CD14-positive monocyte (primary cell): ENCODE measurements at regions not wholly inside any gene's neighbourhood (a gene's known extent, or its start where the extent isn't known, plus 50 kb on each side); places are given as distances from the start of the nearest gene placed in this dataset.

Experiments
- DNase-seq, 3 donors: peaks; one replicate each; pipeline ENCODE4 v3.0.0-alpha.2; 2011 to 2022
- H2AFZ ChIP-seq: 2 replicates; pipeline ENCODE4 v1.6.0; 2012; ENCODE audit warnings: mild to moderate bottlenecking, low read depth, low read length, inconsistent platforms; ENCODE audit not compliant: insufficient read depth, poor library complexity, severe bottlenecking
- H3K27ac ChIP-seq, 2 donors: 1 replicate in 1 of 2; 2 replicates in 1 of 2; pipeline ENCODE4 v1.5.1; 2012 to 2013; ENCODE audit warnings: low read length in 2 of 2, control low read depth in 1 of 2, inconsistent platforms in 1 of 2, low read depth in 1 of 2, mild to moderate bottlenecking in 1 of 2
- H3K27me3 ChIP-seq, 2 donors: one replicate each; pipeline versions ENCODE4 v1.6.0 to v1.6.1; 2011 to 2013; ENCODE audit warnings: low read length in 2 of 2; ENCODE audit not compliant: control insufficient read depth in 2 of 2, insufficient read depth in 2 of 2
- H3K36me3 ChIP-seq, 2 donors: replicated peaks in 1 of 2; 1 replicate in 1 of 2; 2 replicates in 1 of 2; pipeline versions ENCODE4 v1.5.1 to v1.6.1; 2012 to 2013; ENCODE audit warnings: low read length in 2 of 2, control low read depth in 1 of 2, inconsistent platforms in 1 of 2, mild to moderate bottlenecking in 1 of 2; ENCODE audit not compliant: insufficient read depth in 2 of 2, control insufficient read depth in 1 of 2
- H3K4me1 ChIP-seq, 2 donors: 1 replicate in 1 of 2; 2 replicates in 1 of 2; pipeline versions ENCODE4 v1.5.1 to v1.6.1; 2012 to 2013; ENCODE audit warnings: low read length in 2 of 2, control low read depth in 1 of 2, inconsistent platforms in 1 of 2, mild to moderate bottlenecking in 1 of 2, moderate library complexity in 1 of 2; ENCODE audit not compliant: insufficient read depth in 2 of 2, control insufficient read depth in 1 of 2
- H3K4me2 ChIP-seq: replicated peaks from 2 replicates; pipeline ENCODE3; 2012; ENCODE audit warnings: low read length, moderate library complexity, mild to moderate bottlenecking; ENCODE audit not compliant: poor library complexity, severe bottlenecking; ENCODE audit errors: extremely low read depth
- H3K4me3 ChIP-seq, 3 experiments: fragments of 200-600 bp in 1 of 3; sonication (generic) in 1 of 3; replicated peaks in 1 of 3; 1 replicate in 2 of 3; 2 replicates in 1 of 3; pipeline ENCODE4 v1.5.1; 2011 to 2013; ENCODE audit warnings: low read length in 3 of 3, mild to moderate bottlenecking in 3 of 3, control low read depth in 2 of 3, low read depth in 2 of 3, inconsistent platforms in 1 of 3, moderate library complexity in 1 of 3
- H3K79me2 ChIP-seq: 2 replicates; pipeline ENCODE4 v1.6.0; 2012; ENCODE audit warnings: mild to moderate bottlenecking, control low read depth, inconsistent platforms, low read length, moderate library complexity; ENCODE audit not compliant: insufficient read depth
- H3K9ac ChIP-seq: 2 replicates; pipeline ENCODE4 v1.6.0; 2017; ENCODE audit warnings: low read length, mild to moderate bottlenecking; ENCODE audit not compliant: insufficient read depth, poor library complexity, severe bottlenecking
- H3K9me3 ChIP-seq, 2 donors: replicated peaks in 1 of 2; 1 replicate in 1 of 2; 2 replicates in 1 of 2; pipeline versions ENCODE4 v1.5.1 to v1.6.1; 2012 to 2013; ENCODE audit warnings: low read length in 2 of 2, control low read depth in 1 of 2; ENCODE audit not compliant: control insufficient read depth in 1 of 2, insufficient read depth in 1 of 2
- H4K20me1 ChIP-seq: 2 replicates; pipeline ENCODE4 v1.6.0; 2012; ENCODE audit warnings: mild to moderate bottlenecking, low read length, control low read depth, moderate library complexity; ENCODE audit not compliant: insufficient read depth
- H3K27ac Mint-ChIP-seq, 7 donors: one replicate each; pipeline ENCODE4 v1.8.0; 2020; ENCODE audit warnings: mild to moderate bottlenecking in 7 of 7, mixed read lengths in 7 of 7, moderate library complexity in 6 of 7, inconsistent platforms in 2 of 7
- H3K27me3 Mint-ChIP-seq, 3 donors: one replicate each; pipeline ENCODE4 v1.8.0; 2021 to 2022; ENCODE audit warnings: low read depth in 3 of 3, mild to moderate bottlenecking in 3 of 3, mixed read lengths in 3 of 3, moderate library complexity in 3 of 3, inconsistent platforms in 1 of 3
- H3K36me3 Mint-ChIP-seq, 2 donors: one replicate each; pipeline ENCODE4 v1.8.0; 2020; ENCODE audit warnings: mixed read lengths in 2 of 2, inconsistent platforms in 1 of 2, mild to moderate bottlenecking in 1 of 2
- H3K4me1 Mint-ChIP-seq: one replicate; pipeline ENCODE4 v1.8.0; 2020; ENCODE audit warnings: mild to moderate bottlenecking, mixed read lengths
- H3K4me3 Mint-ChIP-seq, 2 donors: one replicate each; pipeline ENCODE4 v1.8.0; 2020; ENCODE audit warnings: mild to moderate bottlenecking in 2 of 2, mixed read lengths in 2 of 2, moderate library complexity in 1 of 2
- H3K9me3 Mint-ChIP-seq, 7 donors: one replicate each; pipeline ENCODE4 v1.8.0; 2020 to 2022; ENCODE audit warnings: mixed read lengths in 7 of 7, mild to moderate bottlenecking in 6 of 7, moderate library complexity in 6 of 7, inconsistent platforms in 2 of 7
- WGBS: methylation state at CpG from one replicate; pipeline ENCODE4 v1.1.5; 2013; ENCODE audit warnings: missing lambda C conversion rate; ENCODE audit not compliant: insufficient coverage; 5-methylcytosine and 5-hydroxymethylcytosine counted together
- intact Hi-C, 2 donors: fragments of 100-400 bp; cut with micrococcal nuclease; formaldehyde crosslinking; loops; one replicate each; pipeline versions ENCODE4 v1.15.0 to v1.15.1; 2023
- TF ChIP-seq, protein P1 (sequence below): fragments of 200-600 bp; IDR thresholded peaks from one replicate; pipeline ENCODE4 v1.8.0; 2022; ENCODE audit warnings: antibody characterized with exemption, mild to moderate bottlenecking

DNA sequence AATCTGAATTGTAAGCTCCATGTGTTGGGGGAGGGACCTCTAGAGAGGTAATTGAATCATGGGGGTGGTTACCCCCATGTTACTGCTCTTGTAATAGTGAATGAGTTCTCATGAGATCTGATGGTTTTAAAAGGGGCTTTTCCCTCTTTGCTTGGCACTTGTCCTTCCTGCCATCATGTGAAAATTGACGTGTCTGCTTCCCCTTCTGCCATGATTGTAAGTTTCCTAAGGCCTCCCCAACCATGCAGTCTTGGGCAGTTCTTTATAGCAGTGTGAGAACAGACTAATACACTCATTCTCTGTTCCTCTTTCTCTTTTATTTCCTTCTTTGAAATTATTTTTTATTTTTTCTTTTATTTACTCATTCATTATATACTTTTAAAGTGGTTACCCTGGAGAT lies 239.4 kb downstream of the CSNK2A3 start:
- WGBS: no CpG with 5 or more reads among the region's 1 CpG
- Histone ChIP-seq H3K36me3 (no peaks in the 10 kb centered on the region), H3K4me3 (no peak overlapping the region), H3K4me1 (no peaks in the 10 kb centered on the region), H3K4me2 (no peak overlapping the region), H3K27me3 (no peaks in the 10 kb centered on the region), H3K9ac (no peak overlapping the region), H3K9me3 (no peaks in the 10 kb centered on the region), H2AFZ (no peak overlapping the region), H4K20me1 (no peaks in the 10 kb centered on the region), H3K27ac (no peak overlapping the region), H3K79me2 (no peaks in the 10 kb centered on the region)
- peak in 2 of 3 donors; percentile 1 to 26 for DNase-seq
- intact Hi-C loops: no loop called here
- Mint-ChIP-seq H3K36me3 (no peaks in the 10 kb centered on the region), H3K9me3 (peaks cover 3 to 18% (median 10%) of the 10 kb centered on the region in 7 donors), H3K27me3 (peaks cover 0 to 6% (median 0%) of the 10 kb centered on the region in 3 donors), H3K4me3 (no peak overlapping the region), H3K27ac (no peak overlapping the region), H3K4me1 (no peaks in the 10 kb centered on the region)
- TF ChIP-seq, protein P1, sequence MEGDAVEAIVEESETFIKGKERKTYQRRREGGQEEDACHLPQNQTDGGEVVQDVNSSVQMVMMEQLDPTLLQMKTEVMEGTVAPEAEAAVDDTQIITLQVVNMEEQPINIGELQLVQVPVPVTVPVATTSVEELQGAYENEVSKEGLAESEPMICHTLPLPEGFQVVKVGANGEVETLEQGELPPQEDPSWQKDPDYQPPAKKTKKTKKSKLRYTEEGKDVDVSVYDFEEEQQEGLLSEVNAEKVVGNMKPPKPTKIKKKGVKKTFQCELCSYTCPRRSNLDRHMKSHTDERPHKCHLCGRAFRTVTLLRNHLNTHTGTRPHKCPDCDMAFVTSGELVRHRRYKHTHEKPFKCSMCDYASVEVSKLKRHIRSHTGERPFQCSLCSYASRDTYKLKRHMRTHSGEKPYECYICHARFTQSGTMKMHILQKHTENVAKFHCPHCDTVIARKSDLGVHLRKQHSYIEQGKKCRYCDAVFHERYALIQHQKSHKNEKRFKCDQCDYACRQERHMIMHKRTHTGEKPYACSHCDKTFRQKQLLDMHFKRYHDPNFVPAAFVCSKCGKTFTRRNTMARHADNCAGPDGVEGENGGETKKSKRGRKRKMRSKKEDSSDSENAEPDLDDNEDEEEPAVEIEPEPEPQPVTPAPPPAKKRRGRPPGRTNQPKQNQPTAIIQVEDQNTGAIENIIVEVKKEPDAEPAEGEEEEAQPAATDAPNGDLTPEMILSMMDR: no peak

DNA sequence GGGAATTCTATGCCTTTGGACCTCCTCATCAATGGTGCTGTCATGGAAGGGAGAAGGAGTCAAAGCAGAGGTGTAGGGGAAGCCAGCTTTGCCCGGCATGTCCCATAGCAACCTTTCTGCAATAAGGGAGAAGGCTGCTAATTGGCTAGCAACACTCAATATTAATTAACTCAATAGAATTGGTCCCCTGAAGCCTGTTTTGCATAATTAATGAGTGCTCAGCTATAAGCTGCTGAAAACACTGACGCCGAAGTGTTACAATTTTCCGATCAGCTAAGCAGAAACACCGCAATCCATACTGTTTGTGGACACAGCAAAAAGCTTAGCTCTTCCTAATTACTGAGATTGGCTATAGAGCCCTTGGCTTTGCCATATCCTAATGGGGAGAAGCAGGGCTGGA lies 245.0 kb downstream of the CSNK2A3 start:
- no peak overlapping the region for H3K9ac ChIP-seq
- Mint-ChIP-seq H3K27me3 (peaks cover 3 to 7% (median 6%) of the 10 kb centered on the region in 3 donors), H3K36me3 (no peaks in the 10 kb centered on the region), H3K4me3 (no peak overlapping the region), H3K9me3 (peaks cover 0 to 4% (median 0%) of the 10 kb centered on the region in 7 donors), H3K4me1 (no peaks in the 10 kb centered on the region), H3K27ac (no peak overlapping the region)
- intact Hi-C loops: no loop called here
- no peaks in the 10 kb centered on the region for H4K20me1 ChIP-seq
- no peak overlapping the region for H3K4me2 ChIP-seq
- H3K27ac ChIP-seq: no peak overlapping the region
- WGBS: 100% methylated on average over 4 of the region's 5 CpGs
- no peak overlapping the region for H2AFZ ChIP-seq
- no peaks in the 10 kb centered on the region for H3K79me2 ChIP-seq
- TF ChIP-seq, protein P1: no peak
- H3K4me3 ChIP-seq: no peak overlapping the region
- H3K36me3 ChIP-seq: no peaks in the 10 kb centered on the region
- H3K27me3 ChIP-seq: peaks cover 0 to 2% of the 10 kb centered on the region in 2 donors
- no peaks in the 10 kb centered on the region for H3K9me3 ChIP-seq
- no peaks in the 10 kb centered on the region for H3K4me1 ChIP-seq
- no peak for DNase-seq
